Natural killer cell (primary cell): ENCODE measurements at regions not wholly inside any gene's neighbourhood (a gene's known extent, or its start where the extent isn't known, plus 50 kb on each side); places are given as distances from the start of the nearest gene placed in this dataset.

Experiments
- ATAC-seq, 3 donors: fragments of 150-1000 bp in 2 of 3; fragments of 200-7000 bp in 1 of 3; cut with Tn5 transposase; 1 replicate in 1 of 3; 2 replicates in 2 of 3; pipeline ENCODE4 v1.10.0; 2021; ENCODE audit warnings: mild to moderate bottlenecking in 2 of 3, moderate library complexity in 2 of 3
- DNase-seq, 2 donors: peaks; one replicate each; pipeline versions ENCODE4 v3.0.0 to v3.0.0-alpha.2; 2013 to 2021; ENCODE audit warnings: mixed read lengths in 1 of 2
- H3K27ac ChIP-seq: one replicate; pipeline ENCODE4 v1.5.1; 2013; ENCODE audit warnings: mild to moderate bottlenecking, low read length
- H3K27me3 ChIP-seq: one replicate; pipeline ENCODE4 v1.6.1; 2013; ENCODE audit warnings: low read length; ENCODE audit not compliant: control insufficient read depth, insufficient read depth
- H3K36me3 ChIP-seq: one replicate; pipeline ENCODE4 v1.6.1; 2013; ENCODE audit warnings: low read length; ENCODE audit not compliant: control insufficient read depth, insufficient read depth
- H3K4me1 ChIP-seq: one replicate; pipeline ENCODE4 v1.6.1; 2013; ENCODE audit warnings: low read length; ENCODE audit not compliant: control insufficient read depth, insufficient read depth
- H3K4me3 ChIP-seq: one replicate; pipeline ENCODE4 v1.5.1; 2013; ENCODE audit warnings: low read length
- H3K9me3 ChIP-seq: one replicate; pipeline ENCODE4 v1.6.1; 2013; ENCODE audit warnings: low read length; ENCODE audit not compliant: control insufficient read depth, insufficient read depth
- H3K27ac Mint-ChIP-seq, 2 donors: one replicate each; pipeline ENCODE4 v1.8.0; 2022; ENCODE audit warnings: mild to moderate bottlenecking in 2 of 2, mixed read lengths in 2 of 2, moderate library complexity in 1 of 2
- H3K27me3 Mint-ChIP-seq, 2 donors: one replicate each; pipeline ENCODE4 v1.8.0; 2022; ENCODE audit warnings: low read depth in 2 of 2, mixed read lengths in 2 of 2
- H3K36me3 Mint-ChIP-seq: one replicate; pipeline ENCODE4 v1.8.0; 2022; ENCODE audit warnings: mixed read lengths
- H3K4me1 Mint-ChIP-seq, 2 donors: one replicate each; pipeline ENCODE4 v1.8.0; 2022; ENCODE audit warnings: mixed read lengths in 2 of 2
- H3K4me3 Mint-ChIP-seq: one replicate; pipeline ENCODE4 v1.8.0; 2022; ENCODE audit warnings: mild to moderate bottlenecking, moderate library complexity, mixed read lengths
- H3K9me3 Mint-ChIP-seq, 2 donors: one replicate each; pipeline ENCODE4 v1.8.0; 2022; ENCODE audit warnings: mixed read lengths in 2 of 2
- WGBS: methylation state at CpG from one replicate; pipeline ENCODE4 v1.1.7; 2013; ENCODE audit warnings: missing lambda C conversion rate; ENCODE audit not compliant: insufficient coverage; 5-methylcytosine and 5-hydroxymethylcytosine counted together
- intact Hi-C: fragments of 100-400 bp; cut with micrococcal nuclease; formaldehyde crosslinking; loops from one replicate; pipeline ENCODE4 v1.14.2; 2022
- TF ChIP-seq, protein P1 (sequence below): fragments of 200-600 bp; IDR thresholded peaks from one replicate; pipeline ENCODE4 v1.8.0; 2022; ENCODE audit warnings: antibody characterized with exemption

DNA sequence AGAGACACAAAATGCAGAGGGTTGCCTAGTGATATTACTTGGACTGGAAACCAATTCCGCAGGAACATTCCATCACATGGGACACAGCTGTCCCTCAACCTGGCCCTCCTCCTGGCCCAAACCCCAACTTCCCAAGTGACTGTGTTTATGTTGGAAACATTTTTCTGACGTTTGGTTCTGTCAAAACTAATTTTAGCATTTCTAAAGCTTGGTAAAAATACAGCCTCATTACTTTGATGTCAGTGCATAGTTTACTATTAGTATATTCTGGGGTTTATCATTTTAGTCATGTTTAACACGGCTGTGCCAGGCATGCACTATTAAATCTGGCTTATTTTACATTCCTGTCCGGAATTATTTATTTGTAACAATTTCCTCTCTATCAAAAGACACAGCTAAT is 69.9 kb downstream of the GLI2 start:
- H3K9me3 ChIP-seq, result no peaks in the 10 kb centered on the region
- no peak overlapping the region for H3K27ac ChIP-seq
- Mint-ChIP-seq H3K4me1 (no peaks in the 10 kb centered on the region), H3K4me3 (no peak overlapping the region), H3K27ac (no peak overlapping the region), H3K27me3 (no peaks in the 10 kb centered on the region), H3K9me3 (no peaks in the 10 kb centered on the region), H3K36me3 (no peaks in the 10 kb centered on the region)
- H3K4me1 ChIP-seq, result no peaks in the 10 kb centered on the region
- DNase-seq (no peak), ATAC-seq (no peak)
- intact Hi-C loops, result no loop called here
- no peaks in the 10 kb centered on the region for H3K36me3 ChIP-seq
- no peaks in the 10 kb centered on the region for H3K27me3 ChIP-seq
- TF ChIP-seq, protein P1, sequence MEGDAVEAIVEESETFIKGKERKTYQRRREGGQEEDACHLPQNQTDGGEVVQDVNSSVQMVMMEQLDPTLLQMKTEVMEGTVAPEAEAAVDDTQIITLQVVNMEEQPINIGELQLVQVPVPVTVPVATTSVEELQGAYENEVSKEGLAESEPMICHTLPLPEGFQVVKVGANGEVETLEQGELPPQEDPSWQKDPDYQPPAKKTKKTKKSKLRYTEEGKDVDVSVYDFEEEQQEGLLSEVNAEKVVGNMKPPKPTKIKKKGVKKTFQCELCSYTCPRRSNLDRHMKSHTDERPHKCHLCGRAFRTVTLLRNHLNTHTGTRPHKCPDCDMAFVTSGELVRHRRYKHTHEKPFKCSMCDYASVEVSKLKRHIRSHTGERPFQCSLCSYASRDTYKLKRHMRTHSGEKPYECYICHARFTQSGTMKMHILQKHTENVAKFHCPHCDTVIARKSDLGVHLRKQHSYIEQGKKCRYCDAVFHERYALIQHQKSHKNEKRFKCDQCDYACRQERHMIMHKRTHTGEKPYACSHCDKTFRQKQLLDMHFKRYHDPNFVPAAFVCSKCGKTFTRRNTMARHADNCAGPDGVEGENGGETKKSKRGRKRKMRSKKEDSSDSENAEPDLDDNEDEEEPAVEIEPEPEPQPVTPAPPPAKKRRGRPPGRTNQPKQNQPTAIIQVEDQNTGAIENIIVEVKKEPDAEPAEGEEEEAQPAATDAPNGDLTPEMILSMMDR, result no peak
- 80% methylated on average over 1 of the region's 4 CpGs for WGBS
- no peak overlapping the region for H3K4me3 ChIP-seq

DNA sequence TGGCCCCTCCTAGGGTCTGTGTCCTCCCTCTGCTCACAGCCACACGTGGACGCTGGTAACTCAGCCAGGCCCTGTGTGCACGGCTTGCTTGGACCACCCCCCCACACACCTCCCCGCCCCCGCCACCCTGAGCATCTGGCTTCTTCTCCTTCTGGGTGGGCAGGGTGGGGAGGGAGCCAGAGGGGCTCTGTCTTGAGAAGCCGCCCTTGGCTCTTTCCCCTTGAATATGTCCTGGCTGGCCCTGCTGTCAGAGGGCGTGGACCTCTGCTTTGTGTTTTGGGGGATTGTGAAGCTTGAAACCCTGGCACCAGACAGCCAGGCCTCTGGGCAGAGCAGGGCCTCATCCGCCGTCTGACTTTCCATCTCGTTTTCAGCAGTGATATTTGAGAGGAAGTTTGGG is 72.1 kb downstream of the GLI2 start:
- Histone ChIP-seq H3K4me1 (no peaks in the 10 kb centered on the region), H3K4me3 (no peak overlapping the region), H3K27ac (no peak overlapping the region), H3K9me3 (no peaks in the 10 kb centered on the region), H3K36me3 (no peaks in the 10 kb centered on the region), H3K27me3 (no peaks in the 10 kb centered on the region)
- Mint-ChIP-seq H3K4me1 (no peaks in the 10 kb centered on the region), H3K27ac (no peak overlapping the region), H3K4me3 (no peak overlapping the region), H3K9me3 (no peaks in the 10 kb centered on the region), H3K27me3 (peaks cover 0 to 2% of the 10 kb centered on the region in 2 donors), H3K36me3 (no peaks in the 10 kb centered on the region)
- WGBS, result 80% methylated on average over 6 of the region's 10 CpGs
- TF ChIP-seq, protein P1, result no peak
- DNase-seq (no peak), ATAC-seq (no peak)
- intact Hi-C loops, result no loop called here

DNA sequence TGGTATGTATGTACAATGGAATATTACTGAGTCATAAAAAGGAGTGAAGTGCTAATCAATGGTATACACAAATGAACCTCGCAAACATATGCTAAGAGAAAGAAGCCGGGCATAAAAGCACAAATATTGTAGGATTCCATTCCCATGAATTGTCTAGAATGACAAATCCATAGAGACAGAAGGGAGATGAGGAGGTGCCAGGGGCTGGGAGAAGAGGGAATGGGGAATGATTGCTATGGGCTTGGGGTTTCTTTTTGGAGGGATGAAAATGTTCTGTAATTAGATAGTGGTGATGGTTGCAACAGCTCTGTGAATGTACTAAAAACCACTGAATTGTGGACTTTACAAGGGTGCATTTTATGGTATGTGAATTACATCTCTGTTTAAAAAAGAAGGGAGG is 73.5 kb downstream of the GLI2 start:
- H3K27me3 Mint-ChIP-seq, result peaks cover 0 to 2% of the 10 kb centered on the region in 2 donors
- no peak for ATAC-seq
- no peaks in the 10 kb centered on the region for H3K9me3 Mint-ChIP-seq
- Histone ChIP-seq H3K27ac (no peak overlapping the region), H3K27me3 (no peaks in the 10 kb centered on the region), H3K4me3 (no peak overlapping the region), H3K9me3 (no peaks in the 10 kb centered on the region), H3K4me1 (no peaks in the 10 kb centered on the region), H3K36me3 (no peaks in the 10 kb centered on the region)
- WGBS, result 97% methylated on average over 2 of the region's 2 CpGs
- no peak for DNase-seq
- H3K36me3 Mint-ChIP-seq, result no peaks in the 10 kb centered on the region
- TF ChIP-seq, protein P1, result no peak
- no peaks in the 10 kb centered on the region for H3K4me1 Mint-ChIP-seq
- intact Hi-C loops, result no loop called here
- no peak overlapping the region for H3K27ac Mint-ChIP-seq
- no peak overlapping the region for H3K4me3 Mint-ChIP-seq

DNA sequence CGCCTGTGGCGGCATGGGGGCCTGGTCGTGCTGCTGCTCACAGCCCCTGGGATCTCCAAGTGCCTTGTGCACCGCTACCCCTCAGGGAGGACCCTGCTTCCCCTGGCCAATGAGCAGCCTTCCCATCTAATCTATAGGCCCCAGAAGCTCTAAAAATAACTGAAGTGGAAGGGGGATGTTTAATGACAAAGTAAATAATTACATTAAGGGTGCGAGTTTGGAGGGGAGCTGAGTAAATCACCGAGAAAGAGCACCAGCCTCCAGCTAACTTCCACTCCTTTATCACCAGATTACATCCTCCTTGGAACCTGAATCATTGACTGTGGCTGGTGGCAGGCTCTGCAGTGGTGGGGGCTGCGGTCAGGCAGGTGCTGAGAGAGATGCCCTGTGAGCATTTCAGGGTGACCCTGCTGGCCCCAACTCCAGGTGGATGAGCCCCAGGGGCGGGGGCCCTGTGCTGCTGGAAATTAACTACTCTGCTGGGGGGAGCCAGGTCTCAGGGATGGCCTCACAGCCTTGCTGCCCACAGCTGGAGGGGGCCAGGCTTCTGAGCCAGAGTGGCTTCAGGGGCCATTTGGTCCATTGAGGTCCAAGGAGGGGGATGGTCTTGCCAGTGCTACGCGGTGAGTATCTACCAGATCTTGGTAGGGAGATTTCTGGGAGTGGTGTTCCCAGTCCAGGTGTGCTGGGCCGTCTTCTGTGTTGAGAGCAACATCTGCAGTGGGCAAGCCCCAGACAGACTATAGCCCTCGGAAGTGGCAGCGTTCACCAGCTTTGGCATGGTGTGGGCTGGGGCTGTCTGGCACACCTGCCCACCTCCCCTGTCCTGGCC is 74.2 kb downstream of the GLI2 start:
- WGBS, result 42% methylated on average over 11 of the region's 13 CpGs
- H3K9me3 Mint-ChIP-seq, result no peaks in the 10 kb centered on the region

More for the DNA sequence above, 74.2 kb downstream of the GLI2 start:
- Histone ChIP-seq H3K4me3 (no peak overlapping the region), H3K9me3 (no peaks in the 10 kb centered on the region), H3K36me3 (no peaks in the 10 kb centered on the region), H3K27ac (no peak overlapping the region), H3K4me1 (no peaks in the 10 kb centered on the region), H3K27me3 (no peaks in the 10 kb centered on the region)
- Mint-ChIP-seq H3K4me3 (no peak overlapping the region), H3K27me3 (peaks cover 0 to 2% of the 10 kb centered on the region in 2 donors), H3K27ac (no peak overlapping the region), H3K36me3 (no peaks in the 10 kb centered on the region), H3K4me1 (no peaks in the 10 kb centered on the region)
- ATAC-seq (no peak), DNase-seq (no peak)
- intact Hi-C loops, result no loop called here
- TF ChIP-seq, protein P1, result no peak
